WERI-Rb-1 (cell line): ENCODE measurements at regions not wholly inside any gene's neighbourhood (a gene's known extent, or its start where the extent isn't known, plus 50 kb on each side); places are given as distances from the start of the nearest gene placed in this dataset.

Experiments
- DNase-seq: peaks from one replicate; pipeline ENCODE4 v3.0.0-alpha.2; 2020
- H3K27ac ChIP-seq: fragments of 250-450 bp; sonication (Bioruptor Pico); 2 replicates; pipeline ENCODE4 v1.5.1; 2020; ENCODE audit warnings: mild to moderate bottlenecking, moderate library complexity
- H3K27me3 ChIP-seq: fragments of 250-450 bp; sonication (Bioruptor Pico); 2 replicates; pipeline ENCODE4 v1.5.1; 2021; ENCODE audit warnings: mild to moderate bottlenecking, low read depth, moderate library complexity; ENCODE audit not compliant: insufficient read depth, severe bottlenecking
- H3K36me3 ChIP-seq: fragments of 250-450 bp; sonication (Bioruptor Pico); 2 replicates; pipeline ENCODE4 v1.5.1; 2020; ENCODE audit warnings: mild to moderate bottlenecking, moderate library complexity
- H3K4me3 ChIP-seq: 2 replicates; pipeline ENCODE4 v1.5.1; 2011; ENCODE audit warnings: low read depth, mild to moderate bottlenecking, control low read depth, low read length
- H3K9me3 ChIP-seq: fragments of 250-450 bp; sonication (Bioruptor Pico); 2 replicates; pipeline ENCODE4 v1.5.1; 2021; ENCODE audit warnings: mild to moderate bottlenecking, moderate library complexity; ENCODE audit not compliant: severe bottlenecking
- TF ChIP-seq, protein P1 (sequence below): IDR thresholded peaks from 2 replicates; pipeline ENCODE4 v1.5.1; 2011; ENCODE audit warnings: low read depth, mild to moderate bottlenecking, control low read depth, inconsistent platforms, low read length

DNA sequence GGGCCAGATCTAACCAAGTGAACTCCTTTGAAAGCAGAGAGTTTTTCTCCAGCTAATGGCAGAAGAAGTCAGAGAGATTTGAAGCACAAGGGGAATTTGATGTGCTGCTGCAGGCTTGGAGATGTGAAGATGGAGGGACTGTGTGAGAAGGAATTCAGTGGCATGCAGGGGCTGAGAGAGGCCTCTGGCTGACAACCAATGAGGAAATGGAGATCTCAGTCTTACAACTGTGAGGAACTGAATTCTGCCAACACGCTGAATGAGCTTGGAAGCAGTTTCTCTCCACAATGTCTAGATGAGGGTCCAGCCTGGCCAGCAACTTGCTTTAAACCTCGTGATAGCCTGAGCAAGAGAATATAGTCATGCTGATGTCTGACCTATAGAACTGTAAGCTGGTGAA lies 224.1 kb upstream of the DPP10 start:
- Histone ChIP-seq H3K36me3 (no peaks in the 10 kb centered on the region), H3K27ac (no peak overlapping the region), H3K9me3 (no peaks in the 10 kb centered on the region), H3K4me3 (no peak overlapping the region), H3K27me3 (no peaks in the 10 kb centered on the region)
- DNase-seq, result no peak
- TF ChIP-seq, protein P1, sequence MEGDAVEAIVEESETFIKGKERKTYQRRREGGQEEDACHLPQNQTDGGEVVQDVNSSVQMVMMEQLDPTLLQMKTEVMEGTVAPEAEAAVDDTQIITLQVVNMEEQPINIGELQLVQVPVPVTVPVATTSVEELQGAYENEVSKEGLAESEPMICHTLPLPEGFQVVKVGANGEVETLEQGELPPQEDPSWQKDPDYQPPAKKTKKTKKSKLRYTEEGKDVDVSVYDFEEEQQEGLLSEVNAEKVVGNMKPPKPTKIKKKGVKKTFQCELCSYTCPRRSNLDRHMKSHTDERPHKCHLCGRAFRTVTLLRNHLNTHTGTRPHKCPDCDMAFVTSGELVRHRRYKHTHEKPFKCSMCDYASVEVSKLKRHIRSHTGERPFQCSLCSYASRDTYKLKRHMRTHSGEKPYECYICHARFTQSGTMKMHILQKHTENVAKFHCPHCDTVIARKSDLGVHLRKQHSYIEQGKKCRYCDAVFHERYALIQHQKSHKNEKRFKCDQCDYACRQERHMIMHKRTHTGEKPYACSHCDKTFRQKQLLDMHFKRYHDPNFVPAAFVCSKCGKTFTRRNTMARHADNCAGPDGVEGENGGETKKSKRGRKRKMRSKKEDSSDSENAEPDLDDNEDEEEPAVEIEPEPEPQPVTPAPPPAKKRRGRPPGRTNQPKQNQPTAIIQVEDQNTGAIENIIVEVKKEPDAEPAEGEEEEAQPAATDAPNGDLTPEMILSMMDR, result no peak

DNA sequence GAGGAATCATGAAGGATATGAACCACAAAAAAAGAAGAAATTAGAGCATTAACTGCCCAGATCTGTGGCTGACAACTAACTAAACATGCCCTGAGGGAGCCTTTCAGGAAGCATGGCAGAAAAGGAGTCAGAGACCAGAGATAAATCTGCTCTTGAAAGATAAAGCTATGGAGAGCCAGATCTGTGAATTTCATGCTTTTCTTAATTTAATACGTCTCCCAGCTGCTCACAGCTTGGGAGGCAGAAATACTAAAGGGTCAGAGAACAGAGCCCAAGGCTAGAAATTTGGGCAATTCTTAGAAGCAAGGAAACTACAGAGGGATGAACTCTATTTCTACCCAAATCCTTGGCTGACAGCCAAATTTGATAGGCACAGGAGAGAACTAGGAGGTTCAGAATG lies 223.0 kb upstream of the DPP10 start:
- Histone ChIP-seq H3K9me3 (no peaks in the 10 kb centered on the region), H3K4me3 (no peak overlapping the region), H3K27ac (no peak overlapping the region), H3K27me3 (no peaks in the 10 kb centered on the region), H3K36me3 (no peaks in the 10 kb centered on the region)
- TF ChIP-seq, protein P1, result no peak
- no peak for DNase-seq

DNA sequence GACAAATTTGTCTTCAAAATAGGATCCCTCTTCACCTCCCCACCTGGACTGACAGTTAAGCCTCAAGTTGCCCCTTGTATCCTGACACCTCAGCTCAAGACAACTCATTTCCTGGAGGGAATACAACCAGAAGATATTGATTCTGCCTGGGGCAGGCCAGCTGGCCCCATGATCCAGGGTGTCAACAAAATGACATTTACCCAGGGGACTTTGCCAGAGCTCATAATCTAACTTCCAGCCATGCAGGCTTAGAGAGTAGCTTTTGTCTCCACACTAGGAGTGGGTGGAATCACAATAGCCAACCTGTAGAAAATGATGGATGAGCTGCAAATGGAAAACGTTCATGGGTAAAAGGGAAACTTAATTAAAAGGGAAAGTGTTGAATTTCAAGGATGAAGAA lies 220.1 kb upstream of the DPP10 start:
- H3K4me3 ChIP-seq, result no peak overlapping the region
- H3K27me3 ChIP-seq, result no peaks in the 10 kb centered on the region
- TF ChIP-seq, protein P1, result no peak
- no peaks in the 10 kb centered on the region for H3K9me3 ChIP-seq
- H3K27ac ChIP-seq, result no peak overlapping the region
- H3K36me3 ChIP-seq, result no peaks in the 10 kb centered on the region
- peak; percentile 36 for DNase-seq

DNA sequence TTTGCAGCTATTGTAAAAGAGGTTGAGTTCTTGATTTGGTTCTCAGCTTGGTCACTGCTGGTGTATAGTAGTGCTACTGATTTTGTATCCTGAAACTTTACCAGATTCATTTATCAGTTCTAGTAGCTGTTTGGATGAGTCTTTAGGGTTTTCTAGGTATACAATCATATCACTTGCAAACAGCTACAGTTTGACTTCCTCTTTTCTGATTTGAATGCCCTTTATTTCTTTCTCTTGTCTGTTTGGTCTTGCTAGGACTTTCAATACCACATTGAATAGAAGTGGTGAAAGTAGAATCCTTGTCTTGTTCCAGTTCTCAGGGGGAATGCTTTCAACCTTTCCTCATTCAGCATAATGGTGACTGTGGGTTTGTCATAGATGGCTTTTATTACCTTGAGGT lies 210.5 kb upstream of the DPP10 start:
- Histone ChIP-seq H3K27ac (no peak overlapping the region), H3K4me3 (no peak overlapping the region), H3K9me3 (peaks cover 3% of the 10 kb centered on the region), H3K27me3 (no peaks in the 10 kb centered on the region), H3K36me3 (no peaks in the 10 kb centered on the region)
- TF ChIP-seq, protein P1, result no peak
- no peak for DNase-seq

DNA sequence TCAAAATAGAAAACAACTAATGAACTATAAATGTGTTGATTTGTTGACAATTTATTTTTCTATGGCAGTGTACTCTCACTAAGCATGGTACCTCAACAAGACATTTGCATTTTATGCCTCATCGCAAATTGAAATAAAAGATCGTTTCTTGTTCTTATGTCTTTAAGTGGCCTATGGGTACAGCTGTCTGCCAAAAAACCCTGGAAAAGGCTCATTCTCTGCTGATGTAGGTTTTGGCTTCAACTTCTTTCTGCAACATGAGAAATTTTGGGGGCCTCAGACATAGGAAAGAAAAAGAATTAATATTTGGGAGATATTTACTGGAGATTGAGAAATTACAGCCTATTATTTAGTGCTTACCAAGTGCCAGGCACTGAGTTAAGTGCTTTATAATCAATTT lies 205.1 kb upstream of the DPP10 start:
- DNase-seq, result no peak
- TF ChIP-seq, protein P1, result no peak
- H3K9me3 ChIP-seq, result peaks cover 3% of the 10 kb centered on the region
- no peak overlapping the region for H3K4me3 ChIP-seq
- no peaks in the 10 kb centered on the region for H3K36me3 ChIP-seq
- H3K27me3 ChIP-seq, result no peaks in the 10 kb centered on the region
- H3K27ac ChIP-seq, result no peak overlapping the region

DNA sequence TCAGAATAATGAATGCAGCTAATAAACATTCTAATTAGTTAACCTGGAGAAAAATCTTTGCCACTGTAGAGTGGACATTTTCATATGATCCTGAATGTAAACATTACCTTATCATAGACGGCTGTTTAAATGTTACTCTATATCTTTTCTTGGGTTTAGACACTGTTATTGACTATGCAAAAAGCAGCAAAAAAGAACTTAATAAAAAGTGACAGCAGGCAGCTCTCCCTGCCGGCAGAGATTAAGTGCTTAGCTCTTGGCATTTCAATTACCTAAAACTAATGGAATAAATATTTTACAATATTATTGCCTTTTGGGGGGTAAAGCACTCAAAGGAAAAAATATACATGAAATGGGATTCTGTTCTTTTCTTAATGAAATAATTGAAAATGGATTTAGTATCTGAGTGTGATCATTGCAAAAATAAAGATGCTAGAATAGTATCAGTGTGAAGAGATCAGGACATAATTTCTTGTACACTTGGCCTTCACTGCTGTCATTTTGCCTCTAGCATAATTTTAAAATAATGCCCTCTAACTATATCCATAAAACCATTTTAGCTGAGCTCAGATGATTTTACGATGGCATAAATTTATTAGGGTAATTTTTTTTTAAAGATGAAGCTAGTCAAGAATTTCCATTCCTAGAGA lies 203.4 kb upstream of the DPP10 start:
- no peak for DNase-seq
- no peaks in the 10 kb centered on the region for H3K36me3 ChIP-seq
- TF ChIP-seq, protein P1, result no peak

More for the DNA sequence above, 203.4 kb upstream of the DPP10 start:
- peaks cover 3% of the 10 kb centered on the region for H3K9me3 ChIP-seq
- no peaks in the 10 kb centered on the region for H3K27me3 ChIP-seq
- H3K4me3 ChIP-seq, result no peak overlapping the region
- H3K27ac ChIP-seq, result no peak overlapping the region
